ENCODE measurements at regions not wholly inside any gene's neighbourhood (a gene's known extent, or its start where the extent isn't known, plus 50 kb on each side); places are given as distances from the start of the nearest gene placed in this dataset.
"Not testable (repeated sequence)": the region's sequence is repeated elsewhere in the genome, so short reads cannot be mapped to it uniquely, and the experiment has no call there.

- DNase-seq = no peak
Observed at GRCh38 chr3:20700714-20701113, 514.7 kb upstream of the SGO1 start.

GRCh38 chr3:20698896-20699295, 512.9 kb upstream of the SGO1 start:
- no peak for DNase-seq

- no peak for DNase-seq
Observed at GRCh38 chr3:20696388-20697150, 510.6 kb upstream of the SGO1 start.

GRCh38 chr3:20692675-20693074, 506.7 kb upstream of the SGO1 start:
- no peak for DNase-seq

- no peak for DNase-seq
Observed at GRCh38 chr3:20683910-20684309, 497.9 kb upstream of the SGO1 start.

- DNase-seq = no peak
Observed at GRCh38 chr3:20682573-20682972, 496.6 kb upstream of the SGO1 start.

- no peak for DNase-seq
Observed at GRCh38 chr3:20680990-20681628, 495.1 kb upstream of the SGO1 start.

GRCh38 chr3:20673866-20674265, 487.9 kb upstream of the SGO1 start:
- DNase-seq = no peak

- DNase-seq = no peak
Observed at GRCh38 chr3:20669675-20670074, 483.7 kb upstream of the SGO1 start.

- no peak for DNase-seq
Observed at GRCh38 chr3:20669184-20669583, 483.2 kb upstream of the SGO1 start.

GRCh38 chr3:20668411-20668810, 482.4 kb upstream of the SGO1 start:
- DNase-seq = no peak

- DNase-seq = no peak
Observed at GRCh38 chr3:20666091-20666490, 480.1 kb upstream of the SGO1 start.

- no peak for DNase-seq
Observed at GRCh38 chr3:20658491-20658890, 472.5 kb upstream of the SGO1 start.

- DNase-seq = no peak
Observed at GRCh38 chr3:20657560-20657959, 471.6 kb upstream of the SGO1 start.

GRCh38 chr3:20652231-20652986, 466.4 kb upstream of the SGO1 start:
- DNase-seq = no peak

- no peak for DNase-seq
Observed at GRCh38 chr3:20648921-20649381, 462.9 kb upstream of the SGO1 start.

GRCh38 chr3:20648294-20648693, 462.3 kb upstream of the SGO1 start:
- no peak for DNase-seq

GRCh38 chr3:20646425-20646824, 460.4 kb upstream of the SGO1 start:
- DNase-seq = no peak

GRCh38 chr3:20645340-20645739, 459.3 kb upstream of the SGO1 start:
- DNase-seq = no peak

GRCh38 chr3:20637729-20638128, 451.7 kb upstream of the SGO1 start:
- DNase-seq = no peak

- DNase-seq = no peak
Observed at GRCh38 chr3:20622304-20622703, 436.3 kb upstream of the SGO1 start.

GRCh38 chr3:20618621-20619020, 432.6 kb upstream of the SGO1 start:
- not testable (repeated sequence) for DNase-seq

- DNase-seq = not testable (repeated sequence)
Observed at GRCh38 chr3:20618181-20618580, 432.2 kb upstream of the SGO1 start.

GRCh38 chr3:20615982-20616381, 430.0 kb upstream of the SGO1 start:
- not testable (repeated sequence) for DNase-seq
